DMS 273 treated with DMSO at 0.1 percent for 48 hours (cell line): ENCODE measurements at regions not wholly inside any gene's neighbourhood (a gene's known extent, or its start where the extent isn't known, plus 50 kb on each side); places are given as distances from the start of the nearest gene placed in this dataset.

ENCODE experiments used
- DNase-seq: peaks from one replicate; lab custom pipeline; 2025; lab: John Stamatoyannopoulos, UW

DNA sequence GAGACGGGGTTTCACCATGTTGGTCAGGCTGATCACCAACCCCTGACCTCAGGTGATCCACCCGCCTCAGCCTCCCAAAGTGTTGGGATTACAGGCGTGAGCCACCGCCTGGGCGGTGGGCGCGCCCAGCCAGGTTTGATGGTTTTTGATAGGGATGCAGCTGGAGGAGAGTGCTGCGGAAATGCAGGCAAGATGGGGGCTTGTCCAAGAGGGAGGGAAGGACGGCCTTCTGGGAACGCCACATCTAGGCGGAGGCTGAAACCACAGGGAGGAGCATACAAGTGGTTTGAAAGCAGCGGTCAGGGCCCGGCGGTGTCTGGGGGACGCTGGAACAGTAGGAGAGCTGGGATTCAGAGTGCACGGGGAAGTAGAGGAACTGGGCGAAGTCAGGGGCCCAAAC lies 134.6 kb downstream of the VRK1 start:
- no peak for DNase-seq

DNA sequence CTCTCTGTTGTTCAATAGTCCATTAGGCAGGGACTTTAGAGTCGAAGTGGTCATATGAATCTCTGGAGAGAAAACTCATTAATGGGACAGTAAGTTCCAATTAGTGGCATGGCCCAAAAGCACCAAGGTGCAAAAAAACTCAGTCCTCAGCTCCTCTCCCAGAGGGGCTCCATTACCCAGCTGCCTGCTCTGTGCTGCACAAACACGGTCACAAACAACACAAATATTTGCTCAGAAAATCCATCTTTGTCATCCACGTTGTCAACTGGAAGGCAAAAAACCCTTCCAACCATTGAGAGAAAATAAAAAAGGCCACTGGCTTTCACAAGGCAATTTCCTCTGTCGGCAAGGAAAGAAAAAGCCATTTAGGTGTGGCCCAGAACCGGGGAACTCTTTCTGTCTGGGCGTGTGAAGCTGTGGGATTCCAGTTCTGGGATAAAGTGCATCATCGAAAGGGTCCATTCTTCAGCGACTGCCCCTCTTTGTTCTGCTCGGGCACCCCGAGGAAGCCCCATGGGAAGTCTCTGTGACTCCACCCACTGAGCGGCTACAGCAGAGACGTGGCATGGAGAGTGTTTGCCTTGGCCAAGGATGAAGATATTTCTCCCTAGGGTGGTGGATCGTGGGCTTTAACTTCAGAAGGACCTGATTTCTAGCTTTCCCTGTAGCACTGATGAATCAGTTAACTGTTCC lies 137.6 kb downstream of the VRK1 start:
- DNase-seq: no peak

DNA sequence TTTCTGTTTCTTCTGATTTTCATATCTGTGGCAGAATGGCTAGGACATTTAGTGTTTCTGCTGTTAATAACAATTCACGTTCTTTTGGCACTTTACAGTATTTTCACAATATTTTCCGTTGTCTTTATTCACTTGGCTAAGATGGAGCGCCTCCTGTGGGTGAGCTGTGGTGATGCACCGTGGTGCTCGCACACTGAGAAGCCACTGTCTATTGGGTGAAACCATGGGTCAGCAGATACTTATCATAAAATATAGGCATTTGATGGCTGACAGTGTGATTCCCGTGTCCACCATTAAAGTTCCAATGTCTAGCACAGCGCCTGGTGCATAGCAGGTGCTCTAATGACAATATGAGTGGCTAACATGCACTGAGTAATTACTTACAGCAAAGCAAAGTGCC lies 141.8 kb downstream of the VRK1 start:
- DNase-seq: no peak

DNA sequence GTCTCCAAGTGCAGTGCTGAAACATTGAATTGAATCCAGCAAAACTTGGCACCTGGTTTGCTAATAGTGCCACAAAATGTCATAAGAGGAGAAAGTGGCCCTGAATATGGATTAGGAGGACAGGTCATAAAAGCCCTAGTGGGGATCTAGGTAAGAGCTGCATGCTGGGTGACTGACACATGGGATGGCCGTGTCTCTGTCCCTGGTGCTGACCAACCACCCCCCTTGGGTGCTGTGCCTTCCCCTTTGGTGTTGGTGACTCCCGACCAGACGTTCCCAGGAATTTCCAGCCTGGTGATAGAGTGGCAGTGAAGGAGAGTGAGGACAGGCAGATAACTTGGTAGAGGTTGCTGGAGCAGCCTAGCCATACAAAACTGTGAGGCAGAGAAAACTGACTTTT lies 142.8 kb downstream of the VRK1 start:
- DNase-seq: no peak

DNA sequence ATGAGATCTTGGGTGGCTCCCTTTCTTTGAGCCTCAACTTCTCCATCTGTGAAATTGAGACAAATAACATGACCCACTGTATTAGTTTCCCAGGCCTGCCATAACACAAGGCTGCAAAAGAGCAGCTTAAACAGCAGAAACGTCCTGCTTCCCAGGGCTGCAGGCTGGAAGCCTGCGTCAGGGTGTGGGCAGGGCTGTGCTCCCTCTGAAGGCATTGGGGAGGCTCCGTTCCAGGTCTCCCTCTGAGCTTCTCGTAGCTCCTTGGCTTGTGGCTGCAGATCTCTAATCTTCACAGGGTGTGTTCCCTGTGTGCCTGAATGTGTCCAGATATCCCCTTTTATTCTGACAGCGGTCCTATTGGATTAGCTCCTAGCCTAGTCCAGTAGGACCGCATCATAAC lies 147.1 kb downstream of the VRK1 start:
- no peak for DNase-seq

DNA sequence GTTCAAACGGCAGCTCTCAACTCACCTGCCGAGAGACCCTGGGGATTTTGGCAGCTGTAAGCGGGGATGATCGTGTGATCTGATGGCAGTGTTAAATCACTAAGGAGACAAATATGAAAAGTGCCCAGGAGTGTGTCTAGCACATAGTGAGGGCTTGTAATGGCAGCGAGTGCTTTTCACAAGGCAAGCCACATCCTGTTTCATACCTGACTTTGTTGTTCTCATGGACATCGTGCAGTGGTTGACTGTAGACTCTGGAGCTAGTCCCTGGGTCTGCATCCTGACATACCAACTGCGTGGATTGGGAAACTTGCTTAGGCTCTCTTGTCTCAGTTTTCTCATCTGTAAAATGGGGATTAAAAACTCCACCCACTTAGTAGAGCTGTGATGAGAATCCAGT lies 148.5 kb downstream of the VRK1 start:
- no peak for DNase-seq

DNA sequence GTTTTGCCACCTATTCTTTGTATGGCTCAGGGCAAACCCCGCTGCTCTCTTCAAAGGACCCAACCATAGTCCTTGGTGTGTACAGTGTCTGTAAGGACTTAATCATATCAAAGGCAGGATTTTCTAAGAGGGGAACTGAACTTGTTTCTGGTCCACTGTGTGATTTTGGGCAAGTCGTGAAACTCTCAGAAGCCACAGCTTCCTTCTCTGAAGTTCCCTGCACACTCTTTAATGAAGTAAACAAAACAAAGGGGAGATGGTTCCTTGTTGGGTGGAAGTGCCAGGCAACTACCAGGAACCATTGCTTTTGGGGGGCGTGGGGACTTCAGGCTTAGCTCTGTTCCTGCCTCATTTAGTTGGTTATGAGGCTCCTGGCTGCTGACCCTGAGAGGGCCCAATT lies 152.4 kb downstream of the VRK1 start:
- no peak for DNase-seq

DNA sequence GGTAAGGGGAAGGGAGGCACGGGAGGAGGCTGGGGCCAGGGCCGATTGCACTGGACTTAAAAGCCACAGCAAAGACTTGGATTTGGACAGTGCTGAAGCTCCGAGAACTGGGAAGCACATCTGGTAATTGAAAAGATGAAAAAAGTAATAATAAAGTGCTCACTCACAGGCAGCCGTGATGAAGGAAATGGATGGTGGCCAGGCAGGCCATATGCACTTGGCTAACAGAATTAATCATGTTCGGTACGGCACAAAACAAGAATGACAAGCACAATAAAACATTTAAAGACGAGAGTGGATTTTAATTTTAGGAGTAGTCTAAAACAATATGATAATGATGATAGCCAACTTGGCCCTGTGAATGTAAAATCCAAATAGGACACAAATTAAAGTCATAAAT lies 154.3 kb downstream of the VRK1 start:
- no peak for DNase-seq

DNA sequence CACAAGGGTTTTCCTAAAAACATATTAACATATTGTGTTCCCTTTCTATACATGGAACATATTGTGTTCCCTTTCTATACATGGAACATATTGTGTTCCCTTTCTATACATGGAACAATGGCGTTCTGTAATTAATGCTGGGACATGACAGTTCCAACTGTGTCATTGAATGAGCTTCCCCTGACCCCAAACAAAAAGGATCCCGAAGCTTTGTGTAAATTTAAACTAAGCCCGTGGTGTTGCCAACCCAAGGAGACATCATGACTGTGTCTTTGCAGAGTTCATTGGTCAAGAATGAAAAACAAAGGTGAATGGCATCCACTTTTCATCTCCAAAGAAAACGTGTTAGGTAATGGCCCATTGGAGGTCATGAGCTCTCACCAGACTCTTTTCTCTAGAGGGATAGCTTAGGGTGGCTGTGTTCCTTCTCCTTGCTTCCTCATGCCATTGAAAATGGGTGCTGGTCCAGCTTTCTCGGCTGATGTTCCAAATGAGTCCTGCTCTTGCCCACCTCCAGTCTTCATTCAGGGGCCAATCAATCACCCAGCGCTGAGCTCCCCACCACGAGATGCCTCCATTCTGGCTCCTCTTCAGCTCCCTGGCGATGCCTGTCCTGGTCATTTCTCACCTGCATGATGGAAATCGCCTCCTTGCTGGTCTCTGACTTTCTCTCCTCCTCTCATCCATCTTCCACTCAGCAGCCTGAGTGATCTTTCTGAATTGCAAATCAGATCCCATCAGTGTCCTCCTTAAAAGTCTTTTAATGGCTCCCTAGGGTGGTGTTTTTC lies 156.1 kb downstream of the VRK1 start:
- DNase-seq: no peak

DNA sequence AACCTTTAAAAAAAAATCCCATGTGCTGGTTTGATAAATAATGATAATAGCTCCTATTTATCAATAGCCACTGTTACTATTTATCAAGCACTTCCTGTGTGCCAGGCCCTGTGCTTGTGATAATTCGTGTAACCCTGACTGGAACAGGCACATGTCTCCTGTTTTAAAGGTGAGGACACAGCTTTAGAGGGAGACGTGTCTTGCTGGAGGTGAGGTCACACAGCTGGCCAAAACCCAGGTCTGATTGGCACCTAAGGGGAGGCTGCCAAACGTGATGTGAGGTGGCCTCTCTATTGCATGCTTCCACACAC lies 156.6 kb downstream of the VRK1 start:
- no peak for DNase-seq

DNA sequence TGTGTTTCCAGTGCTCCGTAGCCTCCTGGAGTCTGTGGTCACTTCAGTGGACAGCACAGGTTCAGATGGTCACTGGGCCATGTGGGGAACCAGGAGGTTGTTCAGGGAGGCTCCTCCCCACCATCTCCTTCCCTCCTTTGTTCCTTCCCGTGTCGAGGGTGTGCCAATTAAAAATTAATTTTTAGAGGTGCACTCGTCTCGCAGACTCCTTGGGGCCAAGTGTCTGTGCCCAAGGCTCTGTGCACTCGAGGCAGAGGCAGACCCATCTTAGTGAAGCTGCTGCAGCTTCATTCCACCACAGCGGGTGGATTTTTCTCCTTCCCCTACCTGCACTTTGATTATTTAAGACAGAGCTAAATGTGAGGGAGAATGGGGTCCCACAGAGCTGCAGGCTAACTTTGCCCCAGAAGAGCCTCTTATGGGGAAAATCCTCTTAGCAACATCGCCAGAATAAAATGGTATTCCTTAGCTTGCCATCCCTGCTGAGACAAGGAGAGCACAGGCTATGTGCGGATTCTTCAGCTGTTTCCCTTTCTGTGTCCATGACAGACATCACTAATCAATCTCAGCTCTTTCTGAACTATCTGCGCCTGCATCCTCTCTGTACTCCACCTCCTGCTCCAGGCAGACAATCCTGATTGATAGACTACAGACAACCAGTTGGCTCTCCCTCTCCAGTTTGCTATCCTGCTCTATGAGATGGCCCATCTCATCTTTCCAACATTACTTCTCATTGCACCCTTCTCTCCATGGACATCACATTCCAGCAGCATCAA lies 159.5 kb downstream of the VRK1 start:
- DNase-seq: no peak

DNA sequence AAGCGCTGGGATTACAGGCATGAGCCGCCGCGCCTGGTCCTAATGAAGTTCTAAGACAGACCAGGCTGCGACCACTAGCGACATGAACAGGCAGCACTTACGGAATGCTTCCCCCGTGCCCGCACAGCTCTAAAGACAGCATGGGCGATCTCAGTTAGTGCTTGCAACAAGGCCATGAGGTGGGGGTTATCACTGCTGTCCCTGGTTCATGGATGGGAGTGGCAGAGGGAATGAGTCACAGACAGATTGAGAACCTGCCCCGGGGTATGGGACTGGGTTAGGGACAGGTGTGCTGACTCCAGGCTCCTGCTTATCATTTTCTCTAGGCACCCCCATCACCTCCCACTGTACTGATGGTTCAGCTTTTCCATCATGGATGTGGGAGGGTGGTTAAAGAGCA lies 160.9 kb downstream of the VRK1 start:
- no peak for DNase-seq

DNA sequence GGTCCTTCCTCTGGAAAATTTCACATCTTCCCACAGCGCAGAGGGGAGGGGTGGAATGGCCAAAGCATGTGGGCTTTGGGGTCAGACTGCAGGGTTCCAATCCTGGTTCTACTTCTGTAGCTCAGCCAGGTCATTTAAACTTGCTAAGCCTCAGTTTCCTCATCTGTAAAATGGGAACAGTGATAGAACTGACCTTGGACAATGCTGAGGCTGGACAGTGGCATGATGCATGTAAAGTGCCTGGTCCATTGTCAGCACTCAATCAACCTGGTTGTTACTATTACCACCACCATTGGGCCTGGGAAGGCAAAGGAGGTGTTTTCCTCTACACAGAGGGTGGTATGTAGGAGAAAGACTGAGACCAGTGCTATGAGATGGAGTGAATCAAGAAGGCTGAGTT lies 162.8 kb downstream of the VRK1 start:
- DNase-seq: no peak

DNA sequence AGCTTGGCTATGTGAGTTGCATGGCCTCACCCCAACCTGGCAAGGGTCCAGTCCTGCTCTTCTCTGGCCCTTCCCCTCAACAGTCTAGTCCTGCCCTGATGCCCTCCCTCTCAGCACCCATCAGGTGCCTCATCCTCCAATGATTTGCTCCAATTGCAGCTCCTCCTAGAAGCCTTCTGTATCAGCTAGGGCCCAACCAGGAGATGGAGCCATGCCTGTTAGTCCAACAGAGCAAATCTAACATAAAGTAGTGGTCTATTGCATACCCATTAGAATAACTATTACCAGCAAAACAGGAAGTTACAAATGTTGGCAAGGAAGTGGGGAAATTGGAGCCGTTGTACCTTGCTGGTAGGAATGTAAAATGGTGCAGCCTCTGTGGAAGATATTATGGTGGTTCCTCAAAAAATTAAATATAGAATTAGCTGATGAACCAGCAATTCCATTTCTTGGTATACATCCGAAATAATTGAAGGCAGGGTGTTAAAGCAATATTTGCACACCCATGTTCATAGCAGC lies 163.5 kb downstream of the VRK1 start:
- DNase-seq: no peak

DNA sequence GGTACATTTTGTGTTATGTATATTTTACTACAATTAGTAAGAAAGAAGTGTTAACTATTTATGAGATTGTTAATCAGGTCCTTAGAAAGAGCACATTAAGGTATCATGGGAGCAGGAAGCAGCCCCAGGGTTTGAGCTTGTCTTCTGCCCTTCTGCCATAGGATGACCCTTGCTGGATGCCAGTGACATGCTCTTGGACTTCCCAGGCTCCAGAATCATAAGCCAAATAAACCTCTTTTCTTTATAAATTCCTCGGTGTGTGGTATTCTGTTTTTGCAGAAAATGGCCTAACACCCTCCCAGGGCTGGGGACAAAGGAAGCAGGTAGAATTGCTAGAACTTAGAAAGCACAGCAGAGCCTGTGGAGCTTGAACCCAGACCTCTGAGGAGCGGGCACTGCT lies 164.7 kb downstream of the VRK1 start:
- no peak for DNase-seq

DNA sequence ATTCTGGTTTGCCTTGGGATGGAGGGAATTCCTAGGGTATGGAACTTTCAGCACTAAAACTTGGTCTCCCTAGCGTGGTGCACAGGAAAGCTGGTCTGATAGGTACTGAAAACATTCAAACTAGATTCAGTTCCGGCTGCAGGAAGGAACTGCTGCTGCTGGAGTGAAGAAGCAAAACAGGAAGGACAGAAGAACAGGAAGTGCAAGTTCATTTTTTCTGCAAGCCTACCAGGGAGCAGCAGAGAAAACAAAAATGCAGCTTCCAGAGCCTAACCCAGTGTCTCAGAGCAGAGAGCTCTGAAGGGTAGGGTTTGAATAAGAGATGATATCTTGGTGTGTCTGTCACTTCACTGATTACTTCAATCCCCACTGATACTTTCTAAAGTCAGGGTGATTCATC lies 165.2 kb downstream of the VRK1 start:
- no peak for DNase-seq

DNA sequence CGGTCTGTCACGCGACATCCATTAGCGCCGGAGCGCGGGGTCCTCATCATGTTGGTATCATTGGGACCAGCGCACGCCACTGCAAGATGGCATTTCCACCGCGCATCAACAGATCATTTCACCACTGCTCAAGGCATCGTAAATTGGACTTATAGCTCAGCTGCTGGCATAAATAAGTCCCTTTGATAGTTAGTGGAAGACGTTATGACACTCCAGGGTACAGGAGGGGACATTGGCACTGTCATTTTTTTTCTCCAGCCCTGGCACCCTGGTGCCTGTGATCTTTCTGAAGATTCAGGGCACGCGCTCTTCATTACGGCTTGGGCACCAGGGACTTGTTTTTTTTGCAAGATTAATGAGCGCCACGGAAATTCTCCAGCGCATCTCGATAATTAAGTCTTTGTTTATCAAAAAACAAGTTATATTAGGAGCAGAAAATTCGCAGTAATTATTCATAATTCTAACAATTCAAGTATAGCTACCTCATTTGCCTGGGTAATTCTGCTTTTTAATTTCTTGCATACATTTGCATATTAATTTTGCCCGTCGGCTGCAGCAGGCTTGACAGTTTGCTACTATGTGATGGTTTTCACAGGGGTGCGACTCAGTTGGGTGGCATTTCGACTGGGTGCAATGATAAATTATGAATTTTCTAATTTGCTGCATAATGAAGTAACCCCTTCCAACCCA lies 167.7 kb downstream of the VRK1 start:
- DNase-seq: no peak

DNA sequence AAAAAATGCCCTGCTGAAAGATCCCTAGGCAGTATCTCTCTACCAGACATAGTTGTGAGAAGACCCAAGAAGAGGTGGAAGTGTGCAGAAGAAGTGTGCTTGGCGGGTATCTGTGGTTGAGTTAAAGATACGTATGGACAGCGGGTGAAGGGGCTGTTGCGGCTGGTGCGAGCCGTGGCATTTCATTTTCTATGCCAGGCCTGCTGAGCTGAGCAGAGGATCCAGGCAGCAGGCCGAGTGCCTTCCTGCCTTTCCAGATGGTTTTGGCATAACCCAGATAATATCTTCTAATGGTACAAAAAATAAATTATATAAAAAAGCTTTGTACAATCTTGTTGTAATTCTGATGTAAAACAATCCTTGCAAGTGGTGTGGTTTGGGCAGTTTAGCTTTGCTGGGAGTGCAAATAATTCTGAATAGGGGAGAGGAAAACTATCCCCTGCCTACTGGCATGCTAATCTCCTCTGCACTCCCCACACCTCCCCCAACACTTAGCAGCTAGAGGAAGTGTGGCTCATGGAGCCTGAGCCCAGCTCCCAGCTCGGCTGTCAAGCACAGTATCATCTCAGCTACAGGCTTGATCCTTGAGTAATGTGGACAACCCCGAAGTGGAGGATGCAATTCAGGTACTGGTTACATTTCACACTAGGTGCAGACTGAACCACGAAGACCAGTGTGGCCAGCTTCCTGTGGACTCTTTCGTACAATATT lies 168.9 kb downstream of the VRK1 start:
- no peak for DNase-seq

DNA sequence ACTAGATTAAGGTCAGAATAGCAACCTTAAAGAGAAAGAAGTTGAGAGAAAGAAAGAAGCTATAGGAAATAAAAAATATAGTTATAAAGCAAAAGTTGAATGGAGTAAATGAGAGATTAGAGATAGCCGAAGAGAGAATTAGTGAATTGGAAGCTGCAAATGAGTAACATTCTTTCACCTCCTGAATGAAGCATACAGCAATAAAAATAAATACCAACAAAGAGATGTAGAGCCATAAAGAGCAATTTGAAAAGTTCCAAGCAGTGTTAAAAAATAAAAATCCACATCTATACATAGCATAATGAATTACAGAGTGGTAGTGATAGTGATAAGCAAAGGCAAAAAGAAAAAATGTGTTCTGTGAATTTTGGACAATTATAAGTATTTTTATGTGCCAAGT lies 177.9 kb downstream of the VRK1 start:
- DNase-seq: no peak

DNA sequence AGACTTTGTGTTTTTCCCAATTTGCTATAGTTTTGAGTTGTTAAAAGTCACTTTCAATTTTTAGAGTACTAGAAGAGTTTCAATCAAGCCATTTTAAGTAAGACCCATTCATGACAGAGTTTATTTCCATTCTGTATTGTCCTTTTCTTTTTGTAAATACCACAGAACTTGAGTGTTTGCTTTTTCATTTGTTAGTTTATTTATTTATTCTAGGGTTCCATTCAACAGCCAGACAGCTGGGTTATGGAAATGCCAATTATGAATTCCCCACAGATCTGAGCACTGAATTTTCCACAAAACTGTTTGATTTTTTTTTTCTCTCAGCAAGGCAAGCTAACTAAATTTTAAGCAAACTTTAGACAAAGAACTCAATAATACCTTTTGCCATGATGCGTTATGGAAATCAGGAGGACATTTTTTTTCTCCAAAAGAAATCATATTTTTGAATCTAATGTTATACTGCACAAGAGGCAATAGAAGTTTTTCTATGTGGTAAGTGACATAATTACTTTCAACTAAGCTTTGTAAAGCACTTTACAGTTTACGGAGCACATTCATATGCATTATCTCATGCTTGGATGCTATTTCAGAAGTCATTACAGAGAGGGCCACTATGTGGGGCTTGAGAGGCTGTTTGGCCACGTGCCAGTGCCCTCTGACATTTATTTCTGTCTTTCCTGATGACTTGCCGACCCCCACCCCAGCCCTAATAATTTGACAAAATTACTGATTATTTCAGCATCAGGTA lies 181.5 kb downstream of the VRK1 start:
- DNase-seq: no peak

DNA sequence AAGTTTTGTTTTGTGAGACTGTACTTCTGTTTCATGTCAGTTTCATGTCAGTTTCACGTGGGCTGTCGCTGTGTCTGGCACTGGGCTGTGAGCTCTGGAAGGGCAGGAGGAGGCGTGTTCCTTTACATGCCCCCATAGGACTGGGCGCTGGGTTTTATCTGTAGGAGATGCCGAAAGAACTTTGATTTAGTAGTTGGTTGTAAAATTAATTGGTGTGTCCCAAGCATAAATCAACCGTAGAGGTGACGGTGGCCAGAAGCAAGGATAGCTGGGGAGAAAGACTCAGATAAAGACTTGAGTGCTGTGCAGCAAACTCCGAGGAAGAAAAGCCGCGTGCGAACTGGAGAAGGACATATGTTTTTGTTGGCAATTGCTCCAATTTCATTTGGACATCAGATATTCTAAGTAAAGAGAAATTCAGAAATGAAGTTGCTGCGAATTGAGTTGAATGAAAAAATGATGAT lies 182.5 kb downstream of the VRK1 start:
- no peak for DNase-seq
